ENCODE measurements at regions not wholly inside any gene's neighbourhood (a gene's known extent, or its start where the extent isn't known, plus 50 kb on each side); places are given as distances from the start of the nearest gene placed in this dataset.

DNA sequence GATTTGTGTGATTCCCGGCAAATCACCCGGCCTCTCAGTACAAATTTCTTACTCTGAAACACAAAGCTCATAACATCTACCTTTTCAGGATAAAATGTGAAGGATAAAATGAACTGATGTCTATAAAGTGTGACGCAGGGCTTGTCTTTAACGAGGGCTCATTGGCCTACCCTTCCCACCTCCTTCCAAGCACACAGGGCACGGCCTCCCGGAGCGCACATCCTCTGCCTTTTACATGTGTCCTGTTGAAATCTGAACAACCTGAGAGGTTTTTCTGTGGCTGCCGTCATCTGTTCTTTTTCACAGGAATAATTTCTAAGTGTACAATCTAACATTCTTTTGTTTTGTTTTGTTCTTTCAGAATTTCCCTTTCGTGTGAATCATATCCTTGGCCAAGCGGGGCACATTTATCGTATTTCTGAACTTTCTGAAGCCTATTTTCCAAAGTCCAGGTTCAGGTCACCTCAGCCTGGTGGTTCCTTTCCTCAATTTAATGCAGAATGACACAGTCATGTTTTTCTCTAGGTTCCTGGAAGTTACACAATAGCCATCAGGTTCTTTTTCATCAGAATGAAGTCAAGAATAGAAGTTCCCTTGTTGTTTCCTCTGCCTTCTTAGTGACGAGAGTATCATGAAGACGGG lies 53.1 kb upstream of the SPRY1 start:
- Histone ChIP-seq H2AFZ (ENCODE audit: low read length) (no peak overlapping the region), H3K4me1 (ENCODE audit: insufficient read depth, low read length) (peaks cover 18% of the 10 kb centered on the region), H3K9ac (ENCODE audit: low read length) (no peak overlapping the region), H3K36me3 (ENCODE audit: low read depth, low read length) (no peaks in the 10 kb centered on the region), H3K9me3 (ENCODE audit: low read length) (no peaks in the 10 kb centered on the region), H3K9me2 (replicated peaks; ENCODE audit: low read length) (no peaks in the 10 kb centered on the region), H3K27me3 (ENCODE audit: low read length) (no peaks in the 10 kb centered on the region), H3K4me3 (ENCODE audit: low read length) (no peak overlapping the region), H3K79me2 (ENCODE audit: low read length) (no peaks in the 10 kb centered on the region), H3K4me2 (ENCODE audit: low read length) (no peak overlapping the region), H3F3A (ENCODE audit: low read length, unreplicated experiment) (no peaks in the 10 kb centered on the region), H3K27ac (ENCODE audit: low read length) (no peak overlapping the region), H4K20me1 (ENCODE audit: low read length) (no peaks in the 10 kb centered on the region)
- no peak for ATAC-seq
- intact Hi-C loops (cut with micrococcal nuclease): loop anchor here (5.0 kb wide), 2 partner anchors 49 to 216 kb away; no protein-coding TSS in a partner anchor
- POLR2A ChIA-PET (ENCODE audit: unreplicated experiment): no interaction called here
- DNase-seq: no peak
- CTCF ChIA-PET: no interaction called here
- no TSS peak for BruUV-seq (replicated peaks)
- TF ChIP-seq, protein P1, sequence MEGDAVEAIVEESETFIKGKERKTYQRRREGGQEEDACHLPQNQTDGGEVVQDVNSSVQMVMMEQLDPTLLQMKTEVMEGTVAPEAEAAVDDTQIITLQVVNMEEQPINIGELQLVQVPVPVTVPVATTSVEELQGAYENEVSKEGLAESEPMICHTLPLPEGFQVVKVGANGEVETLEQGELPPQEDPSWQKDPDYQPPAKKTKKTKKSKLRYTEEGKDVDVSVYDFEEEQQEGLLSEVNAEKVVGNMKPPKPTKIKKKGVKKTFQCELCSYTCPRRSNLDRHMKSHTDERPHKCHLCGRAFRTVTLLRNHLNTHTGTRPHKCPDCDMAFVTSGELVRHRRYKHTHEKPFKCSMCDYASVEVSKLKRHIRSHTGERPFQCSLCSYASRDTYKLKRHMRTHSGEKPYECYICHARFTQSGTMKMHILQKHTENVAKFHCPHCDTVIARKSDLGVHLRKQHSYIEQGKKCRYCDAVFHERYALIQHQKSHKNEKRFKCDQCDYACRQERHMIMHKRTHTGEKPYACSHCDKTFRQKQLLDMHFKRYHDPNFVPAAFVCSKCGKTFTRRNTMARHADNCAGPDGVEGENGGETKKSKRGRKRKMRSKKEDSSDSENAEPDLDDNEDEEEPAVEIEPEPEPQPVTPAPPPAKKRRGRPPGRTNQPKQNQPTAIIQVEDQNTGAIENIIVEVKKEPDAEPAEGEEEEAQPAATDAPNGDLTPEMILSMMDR (conservative IDR thresholded peaks at IDR 0.05; ENCODE audit: low read depth, low read length): no peak
- TF ChIP-seq EZH2phosphoT487 (IDR thresholded peaks at IDR 0.05; ENCODE audit: borderline replicate concordance, low read length): no peak
- TF ChIP-seq EZH2 (IDR thresholded peaks at IDR 0.05; ENCODE audit: low read length, unreplicated experiment): no peak

DNA sequence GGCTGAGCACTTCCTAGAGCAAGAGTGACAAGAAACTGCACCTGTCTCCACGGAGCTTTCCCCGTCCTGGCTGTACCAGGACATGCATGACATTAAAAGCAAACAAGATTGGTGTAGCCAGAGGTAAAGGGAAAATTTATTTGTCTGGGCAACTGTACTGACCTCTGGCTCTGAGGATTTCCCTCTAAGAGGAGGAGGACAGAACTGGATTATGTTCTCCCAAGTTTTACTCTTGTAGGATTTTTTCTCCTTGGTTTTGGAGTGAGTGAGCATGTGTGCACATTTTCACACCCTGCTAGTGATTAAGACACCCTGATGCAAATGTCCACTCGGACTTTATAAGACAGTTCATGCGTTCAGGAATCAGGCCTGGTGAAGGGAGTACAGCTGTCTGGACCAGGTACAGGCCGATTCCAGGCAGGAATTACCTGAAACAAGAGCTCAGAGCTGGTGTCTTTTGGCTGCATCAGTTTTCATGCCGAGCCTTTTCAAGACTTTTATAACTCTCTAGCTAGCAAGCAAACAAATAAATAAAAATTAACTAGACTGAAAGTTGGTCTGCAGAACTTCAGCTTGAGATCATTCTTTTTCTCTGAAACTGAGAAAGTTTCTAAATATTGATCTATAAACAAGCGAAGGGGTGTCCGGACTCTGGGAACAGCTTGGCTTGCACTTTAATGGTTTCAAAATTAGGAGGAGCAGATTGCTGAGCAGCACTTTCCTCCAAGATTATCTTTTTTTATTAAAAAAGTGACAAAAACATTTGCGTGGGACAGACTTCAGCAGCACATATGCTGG lies 51.3 kb upstream of the SPRY1 start:
- no TSS peak for BruUV-seq (replicated peaks)
- no peak overlapping the region for H3K9ac ChIP-seq (ENCODE audit: low read length)
- H3K27ac ChIP-seq (ENCODE audit: low read length): no peak overlapping the region
- H3K4me3 ChIP-seq (ENCODE audit: low read length): no peak overlapping the region
- DNase-seq: no peak
- H3K4me1 ChIP-seq (ENCODE audit: insufficient read depth, low read length): peaks cover 9% of the 10 kb centered on the region
- POLR2A ChIA-PET (ENCODE audit: unreplicated experiment): interaction anchor here (0.6 kb wide), 1 partner anchor 21 kb away, joined by 4 read pairs; no protein-coding TSS in a partner anchor
- no peaks in the 10 kb centered on the region for H3K9me2 ChIP-seq (replicated peaks; ENCODE audit: low read length)
- no peaks in the 10 kb centered on the region for H3F3A ChIP-seq (ENCODE audit: low read length, unreplicated experiment)
- TF ChIP-seq, protein P1 (conservative IDR thresholded peaks at IDR 0.05; ENCODE audit: low read depth, low read length): no peak
- H2AFZ ChIP-seq (ENCODE audit: low read length): no peak overlapping the region
- ATAC-seq: no peak
- H3K27me3 ChIP-seq (ENCODE audit: low read length): no peaks in the 10 kb centered on the region
- no peak overlapping the region for H3K4me2 ChIP-seq (ENCODE audit: low read length)
- H3K9me3 ChIP-seq (ENCODE audit: low read length): no peaks in the 10 kb centered on the region
- H3K79me2 ChIP-seq (ENCODE audit: low read length): no peaks in the 10 kb centered on the region
- CTCF ChIA-PET: no interaction called here
- H4K20me1 ChIP-seq (ENCODE audit: low read length): no peaks in the 10 kb centered on the region
- no peaks in the 10 kb centered on the region for H3K36me3 ChIP-seq (ENCODE audit: low read depth, low read length)
- intact Hi-C loops (cut with micrococcal nuclease): no loop called here

GRCh38 chr4:123345935-123346300 lies 50.7 kb upstream of the SPRY1 start:
- intact Hi-C loops (cut with micrococcal nuclease): no loop called here
- no peak overlapping the region for H3K4me3 ChIP-seq (ENCODE audit: low read length)
- no peak overlapping the region for H3K9ac ChIP-seq (ENCODE audit: low read length)
- no peaks in the 10 kb centered on the region for H4K20me1 ChIP-seq (ENCODE audit: low read length)
- no peaks in the 10 kb centered on the region for H3K36me3 ChIP-seq (ENCODE audit: low read depth, low read length)
- H3K79me2 ChIP-seq (ENCODE audit: low read length): no peaks in the 10 kb centered on the region
- H3K4me1 ChIP-seq (ENCODE audit: insufficient read depth, low read length): peaks cover 4% of the 10 kb centered on the region
- no peaks in the 10 kb centered on the region for H3K9me2 ChIP-seq (replicated peaks; ENCODE audit: low read length)
- H3F3A ChIP-seq (ENCODE audit: low read length, unreplicated experiment): no peaks in the 10 kb centered on the region
- H3K4me2 ChIP-seq (ENCODE audit: low read length): no peak overlapping the region
- no peak overlapping the region for H2AFZ ChIP-seq (ENCODE audit: low read length)
- ATAC-seq (no peak), DNase-seq (no peak)
- no peaks in the 10 kb centered on the region for H3K27me3 ChIP-seq (ENCODE audit: low read length)
- no peaks in the 10 kb centered on the region for H3K9me3 ChIP-seq (ENCODE audit: low read length)
- TF ChIP-seq EZH2phosphoT487 (IDR thresholded peaks at IDR 0.05; ENCODE audit: borderline replicate concordance, low read length) (no peak), EZH2 (IDR thresholded peaks at IDR 0.05; ENCODE audit: low read length, unreplicated experiment) (no peak)
- TF ChIP-seq, protein P1 (conservative IDR thresholded peaks at IDR 0.05; ENCODE audit: low read depth, low read length): no peak
- BruUV-seq (replicated peaks): no TSS peak
- H3K27ac ChIP-seq (ENCODE audit: low read length): no peak overlapping the region
- ChIA-PET POLR2A (ENCODE audit: unreplicated experiment) (interaction anchor here (0.6 kb wide), 1 partner anchor 20 kb away, joined by 4 read pairs; no protein-coding TSS in a partner anchor), CTCF (no interaction called here)
